Occipital lobe (tissue), 1 donor: ENCODE measurements at regions not wholly inside any gene's neighbourhood (a gene's known extent, or its start where the extent isn't known, plus 50 kb on each side); places are given as distances from the start of the nearest gene placed in this dataset.

Source experiments
- DNase-seq: peaks from one replicate; lab custom pipeline; 2025; lab: John Stamatoyannopoulos, UW

- DNase-seq: no peak
Observed at GRCh38 chr7:12783421-12784095, 96.1 kb downstream of the ARL4A start.

- no peak for DNase-seq
Observed at GRCh38 chr7:12785473-12785872, 98.0 kb downstream of the ARL4A start.

- DNase-seq: no peak
Observed at GRCh38 chr7:12786494-12786893, 99.1 kb downstream of the ARL4A start.

- no peak for DNase-seq
Observed at GRCh38 chr7:12788171-12788570, 100.7 kb downstream of the ARL4A start.

GRCh38 chr7:12788591-12788990 lies 101.2 kb downstream of the ARL4A start:
- no peak for DNase-seq

GRCh38 chr7:12794722-12795302 lies 107.4 kb downstream of the ARL4A start:
- no peak for DNase-seq

GRCh38 chr7:12796397-12797127 lies 109.1 kb downstream of the ARL4A start:
- DNase-seq: no peak

- DNase-seq: no peak
Observed at GRCh38 chr7:12800486-12800885, 113.1 kb downstream of the ARL4A start.

- DNase-seq: no peak
Observed at GRCh38 chr7:12801107-12801506, 113.7 kb downstream of the ARL4A start.

GRCh38 chr7:12802070-12802469 lies 114.6 kb downstream of the ARL4A start:
- no peak for DNase-seq

- no peak for DNase-seq
Observed at GRCh38 chr7:12803542-12803941, 116.1 kb downstream of the ARL4A start.

GRCh38 chr7:12805518-12805928 lies 118.1 kb downstream of the ARL4A start:
- DNase-seq: no peak

GRCh38 chr7:12805957-12806356 lies 118.5 kb downstream of the ARL4A start:
- no peak for DNase-seq

GRCh38 chr7:12809476-12809875 lies 122.0 kb downstream of the ARL4A start:
- DNase-seq: no peak

- DNase-seq: no peak
Observed at GRCh38 chr7:12812111-12812510, 124.7 kb downstream of the ARL4A start.

GRCh38 chr7:12814107-12814506 lies 126.7 kb downstream of the ARL4A start:
- DNase-seq: no peak

GRCh38 chr7:12814828-12815227 lies 127.4 kb downstream of the ARL4A start:
- DNase-seq: no peak

- no peak for DNase-seq
Observed at GRCh38 chr7:12815426-12815825, 128.0 kb downstream of the ARL4A start.

- no peak for DNase-seq
Observed at GRCh38 chr7:12815871-12816270, 128.4 kb downstream of the ARL4A start.

- DNase-seq: no peak
Observed at GRCh38 chr7:12820777-12821176, 133.3 kb downstream of the ARL4A start.

GRCh38 chr7:12821746-12822145 lies 134.3 kb downstream of the ARL4A start:
- no peak for DNase-seq

- DNase-seq: no peak
Observed at GRCh38 chr7:12826079-12826478, 138.6 kb downstream of the ARL4A start.
